Activated CD4-positive, alpha-beta memory T cell treated with anti-CD3 and anti-CD28 coated beads for 36 hours (primary cell): ENCODE measurements at regions not wholly inside any gene's neighbourhood (a gene's known extent, or its start where the extent isn't known, plus 50 kb on each side); places are given as distances from the start of the nearest gene placed in this dataset.
"Not testable (repeated sequence)": the region's sequence is repeated elsewhere in the genome, so short reads cannot be mapped to it uniquely, and the experiment has no call there.

Experiments used
- CTCF ChIA-PET: fragments of 350-600 bp; sonication (Branson Sonifier 250); formaldehyde crosslinking; loops from one replicate; lab custom pipeline; 2021; ENCODE audit warnings: antibody characterized with exemption, inconsistent platforms; lab: Charles Lee
- POLR2A ChIA-PET: fragments of 350-600 bp; sonication (Branson Sonifier 250); formaldehyde crosslinking; loops from one replicate; lab custom pipeline; 2021; ENCODE audit warnings: antibody characterized with exemption; lab: Charles Lee
- DNase-seq: peaks from one replicate; pipeline ENCODE4 v3.0.0-alpha.2; 2020
- H3K27ac Mint-ChIP-seq: one replicate; pipeline ENCODE4 v1.8.0; 2021; ENCODE audit warnings: mixed read lengths
- H3K27me3 Mint-ChIP-seq: one replicate; pipeline ENCODE4 v1.8.0; 2021; ENCODE audit warnings: mixed read lengths
- H3K36me3 Mint-ChIP-seq: one replicate; pipeline ENCODE4 v1.8.0; 2021; ENCODE audit warnings: mixed read lengths
- H3K4me1 Mint-ChIP-seq: one replicate; pipeline ENCODE4 v1.8.0; 2021; ENCODE audit warnings: low read depth, mixed read lengths
- H3K4me3 Mint-ChIP-seq: one replicate; pipeline ENCODE4 v1.8.0; 2021; ENCODE audit warnings: mild to moderate bottlenecking, mixed read lengths
- H3K9me3 Mint-ChIP-seq: one replicate; pipeline ENCODE4 v1.8.0; 2021; ENCODE audit warnings: mixed read lengths
- intact Hi-C: fragments of 100-400 bp; cut with micrococcal nuclease; formaldehyde crosslinking; loops from one replicate; pipeline ENCODE4 v1.15.1; 2023

- POLR2A ChIA-PET, result no interaction called here
- no peaks in the 10 kb centered on the region for H3K9me3 Mint-ChIP-seq
- H3K27ac Mint-ChIP-seq, result no peak overlapping the region
- DNase-seq, result no peak
- CTCF ChIA-PET, result no interaction called here
- no peaks in the 10 kb centered on the region for H3K36me3 Mint-ChIP-seq
- H3K4me1 Mint-ChIP-seq, result peaks cover 10% of the 10 kb centered on the region
- intact Hi-C loops, result no loop called here
- no peak overlapping the region for H3K4me3 Mint-ChIP-seq
- no peaks in the 10 kb centered on the region for H3K27me3 Mint-ChIP-seq
Measured at GRCh38 chr10:4280461-4281189, 495.6 kb upstream of the KLF6 start.

GRCh38 chr10:4279655-4280054 is 494.6 kb upstream of the KLF6 start:
- no peak overlapping the region for H3K27ac Mint-ChIP-seq

GRCh38 chr10:4278186-4278585 is 493.2 kb upstream of the KLF6 start:
- Mint-ChIP-seq H3K4me3 (no peak overlapping the region), H3K36me3 (no peaks in the 10 kb centered on the region), H3K4me1 (no peaks in the 10 kb centered on the region), H3K27ac (no peak overlapping the region), H3K9me3 (no peaks in the 10 kb centered on the region), H3K27me3 (no peaks in the 10 kb centered on the region)
- intact Hi-C loops, result no loop called here
- CTCF ChIA-PET, result no interaction called here
- DNase-seq, result no peak
- POLR2A ChIA-PET, result no interaction called here

More at GRCh38 chr10:4279655-4280054, 494.6 kb upstream of the KLF6 start:
- no peaks in the 10 kb centered on the region for H3K9me3 Mint-ChIP-seq
- DNase-seq, result no peak
- peaks cover 3% of the 10 kb centered on the region for H3K4me1 Mint-ChIP-seq
- no peaks in the 10 kb centered on the region for H3K27me3 Mint-ChIP-seq
- POLR2A ChIA-PET, result no interaction called here
- intact Hi-C loops, result no loop called here
- CTCF ChIA-PET, result no interaction called here
- no peaks in the 10 kb centered on the region for H3K36me3 Mint-ChIP-seq
- no peak overlapping the region for H3K4me3 Mint-ChIP-seq

DNA sequence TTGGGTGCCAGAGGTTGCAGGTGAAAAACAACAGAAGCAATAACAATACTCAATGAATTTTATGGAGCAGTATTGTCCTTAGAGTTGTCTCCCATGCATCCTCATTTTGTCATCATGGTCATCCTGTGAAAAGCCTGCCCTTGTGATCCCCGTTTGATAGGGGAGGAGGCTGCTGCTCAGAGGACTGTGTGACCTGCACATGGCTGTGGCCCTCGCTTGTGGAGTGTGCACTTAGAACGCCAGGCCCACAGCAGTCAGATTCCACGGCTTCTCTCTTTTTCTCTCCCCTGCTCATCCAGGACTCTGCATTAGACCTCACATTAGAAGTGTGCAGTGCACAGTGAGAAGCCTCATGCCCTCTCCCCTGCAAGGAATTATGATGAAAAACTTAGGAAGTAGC is 491.1 kb upstream of the KLF6 start:
- Mint-ChIP-seq H3K4me1 (no peaks in the 10 kb centered on the region), H3K27me3 (peaks cover 1% of the 10 kb centered on the region), H3K36me3 (no peaks in the 10 kb centered on the region), H3K27ac (no peak overlapping the region), H3K4me3 (no peak overlapping the region), H3K9me3 (no peaks in the 10 kb centered on the region)
- intact Hi-C loops, result no loop called here
- ChIA-PET POLR2A (no interaction called here), CTCF (no interaction called here)
- DNase-seq, result no peak

DNA sequence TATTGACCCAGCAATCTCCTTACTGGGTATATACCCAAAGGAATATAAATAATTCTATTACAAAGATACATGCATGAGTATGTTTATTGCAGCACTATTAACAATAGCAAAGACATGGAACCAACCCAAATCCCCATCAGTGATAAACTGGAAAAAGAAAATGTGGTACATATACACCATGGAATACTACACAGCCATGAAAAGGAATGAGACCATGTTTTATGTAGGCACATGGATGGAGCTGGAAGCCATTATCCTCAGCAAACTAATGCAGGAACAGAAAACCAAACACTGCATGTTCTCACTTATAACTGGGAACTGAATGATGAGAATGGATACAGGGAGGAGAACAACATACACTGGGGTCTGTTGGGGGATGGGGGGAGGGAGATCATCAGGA is 489.7 kb upstream of the KLF6 start:
- H3K36me3 Mint-ChIP-seq, H3K4me1 Mint-ChIP-seq, CTCF ChIA-PET, intact Hi-C loops, H3K4me3 Mint-ChIP-seq, POLR2A ChIA-PET, H3K27ac Mint-ChIP-seq, DNase-seq, H3K27me3 Mint-ChIP-seq, H3K9me3 Mint-ChIP-seq: not testable (repeated sequence)

GRCh38 chr10:4271193-4271592 is 486.2 kb upstream of the KLF6 start:
- intact Hi-C loops, result no loop called here
- H3K36me3 Mint-ChIP-seq, result no peaks in the 10 kb centered on the region
- peaks cover 8% of the 10 kb centered on the region for H3K4me1 Mint-ChIP-seq
- CTCF ChIA-PET, result no interaction called here
- POLR2A ChIA-PET, result no interaction called here
- H3K9me3 Mint-ChIP-seq, result no peaks in the 10 kb centered on the region
- DNase-seq, result no peak
- no peak overlapping the region for H3K27ac Mint-ChIP-seq
- no peak overlapping the region for H3K4me3 Mint-ChIP-seq
- H3K27me3 Mint-ChIP-seq, result peaks cover 3% of the 10 kb centered on the region

DNA sequence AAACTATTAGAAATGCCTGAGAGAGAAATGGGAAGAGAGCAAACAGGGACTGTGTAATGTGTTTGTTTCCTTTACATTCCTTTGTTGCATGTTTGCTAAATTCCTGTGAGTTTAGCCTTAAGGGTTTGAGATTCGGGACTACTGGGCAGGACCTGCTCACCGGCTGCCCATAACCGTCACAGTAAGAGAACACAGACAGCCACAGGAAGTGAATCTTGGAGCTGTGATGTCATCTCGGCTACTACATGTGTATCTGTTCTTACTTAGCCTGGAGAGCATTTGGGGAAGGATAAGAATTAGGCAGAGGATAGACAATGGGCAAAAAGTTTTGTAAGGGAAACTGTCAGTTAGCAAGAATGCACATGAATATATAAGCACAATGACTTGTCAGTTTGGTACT is 485.1 kb upstream of the KLF6 start:
- H3K27ac Mint-ChIP-seq, result no peak overlapping the region
- DNase-seq, result no peak
- no peaks in the 10 kb centered on the region for H3K9me3 Mint-ChIP-seq
- H3K27me3 Mint-ChIP-seq, result peaks cover 3% of the 10 kb centered on the region
- H3K4me3 Mint-ChIP-seq, result no peak overlapping the region
- H3K4me1 Mint-ChIP-seq, result peaks cover 15% of the 10 kb centered on the region
- intact Hi-C loops, result no loop called here
- no peaks in the 10 kb centered on the region for H3K36me3 Mint-ChIP-seq
- POLR2A ChIA-PET, result no interaction called here
- CTCF ChIA-PET, result no interaction called here

- DNase-seq, POLR2A ChIA-PET, H3K4me3 Mint-ChIP-seq, H3K27me3 Mint-ChIP-seq, CTCF ChIA-PET, H3K9me3 Mint-ChIP-seq, H3K36me3 Mint-ChIP-seq, intact Hi-C loops, H3K27ac Mint-ChIP-seq: not testable (repeated sequence)
- H3K4me1 Mint-ChIP-seq, result peaks cover 15% of the 10 kb centered on the region
Measured at GRCh38 chr10:4268490-4268889, 483.5 kb upstream of the KLF6 start.

DNA sequence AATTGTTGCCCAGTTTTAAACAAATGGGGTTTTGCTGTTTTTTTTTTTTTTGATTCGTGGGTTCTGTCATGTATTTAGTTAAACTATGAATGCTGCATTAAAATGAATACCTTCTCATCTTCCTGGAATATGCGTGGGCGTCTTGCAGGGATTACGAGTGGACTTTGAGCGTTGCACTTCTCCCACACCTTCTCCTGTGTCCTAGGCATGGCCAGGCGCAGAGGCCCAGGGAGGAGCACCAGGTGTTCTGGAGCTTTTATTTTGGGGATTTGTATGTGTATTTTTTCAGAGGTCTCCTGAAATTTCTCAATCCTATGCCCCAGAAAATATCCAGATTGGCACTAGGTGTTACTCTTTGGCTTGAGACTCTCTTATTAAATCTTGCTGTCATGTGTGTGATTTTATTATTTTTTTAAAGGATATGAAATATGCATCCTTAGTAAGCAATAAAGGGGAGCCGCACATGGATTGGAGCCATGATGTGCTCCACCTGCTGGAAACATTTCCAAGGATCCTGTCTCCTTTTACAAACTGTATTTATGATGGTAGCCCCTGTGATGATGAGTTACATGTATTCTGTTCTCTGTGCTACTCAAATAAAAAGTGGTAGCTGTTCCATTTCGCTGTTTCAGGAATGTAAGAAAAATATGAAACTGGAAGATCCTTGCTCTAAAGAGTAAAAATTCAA is 482.2 kb upstream of the KLF6 start:
- H3K9me3 Mint-ChIP-seq, result no peaks in the 10 kb centered on the region

GRCh38 chr10:4266416-4267085 is 481.5 kb upstream of the KLF6 start:
- Mint-ChIP-seq H3K4me3 (no peak overlapping the region), H3K27me3 (peaks cover 3% of the 10 kb centered on the region), H3K27ac (no peak overlapping the region), H3K4me1 (peaks cover 15% of the 10 kb centered on the region), H3K36me3 (no peaks in the 10 kb centered on the region), H3K9me3 (no peaks in the 10 kb centered on the region)
- intact Hi-C loops, result no loop called here
- POLR2A ChIA-PET, result no interaction called here
- CTCF ChIA-PET, result interaction anchor here (0.5 kb wide), 1 partner anchor 540 kb away, joined by 3 read pairs; no protein-coding TSS in a partner anchor
- no peak for DNase-seq

More for the DNA sequence above, 482.2 kb upstream of the KLF6 start:
- ChIA-PET CTCF (no interaction called here), POLR2A (no interaction called here)
- Mint-ChIP-seq H3K36me3 (no peaks in the 10 kb centered on the region), H3K27ac (no peak overlapping the region), H3K4me1 (peaks cover 15% of the 10 kb centered on the region), H3K4me3 (no peak overlapping the region), H3K27me3 (peaks cover 3% of the 10 kb centered on the region)
- intact Hi-C loops, result no loop called here
- no peak for DNase-seq

DNA sequence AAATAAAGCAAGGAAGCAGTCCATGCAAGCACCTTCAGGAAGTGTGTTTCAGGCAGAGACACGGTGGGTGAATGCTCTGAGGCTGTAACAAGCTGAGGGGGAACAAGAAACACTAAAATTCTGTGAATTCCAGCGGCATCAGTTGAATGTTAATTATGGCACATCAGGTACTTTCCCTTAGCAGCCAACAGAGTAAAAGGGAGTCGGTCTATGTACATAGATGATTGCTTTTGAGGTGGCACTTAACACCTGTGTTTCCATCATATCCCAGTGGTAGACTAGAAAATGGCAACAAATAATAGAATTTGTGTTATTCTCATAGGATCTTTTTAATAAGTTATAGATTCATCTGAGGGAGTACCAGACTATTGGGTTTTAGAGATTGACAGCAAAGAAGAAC is 481.0 kb upstream of the KLF6 start:
- H3K4me3 Mint-ChIP-seq, result no peak overlapping the region
- intact Hi-C loops, result no loop called here
- ChIA-PET CTCF (interaction anchor here (0.5 kb wide), 1 partner anchor 539 kb away, joined by 3 read pairs; no protein-coding TSS in a partner anchor), POLR2A (no interaction called here)
- peaks cover 15% of the 10 kb centered on the region for H3K4me1 Mint-ChIP-seq
- H3K9me3 Mint-ChIP-seq, result no peaks in the 10 kb centered on the region
- H3K36me3 Mint-ChIP-seq, result no peaks in the 10 kb centered on the region
- H3K27me3 Mint-ChIP-seq, result peaks cover 1% of the 10 kb centered on the region
- DNase-seq, result no peak
- no peak overlapping the region for H3K27ac Mint-ChIP-seq

- peaks cover 1% of the 10 kb centered on the region for H3K27me3 Mint-ChIP-seq
- POLR2A ChIA-PET, result no interaction called here
- CTCF ChIA-PET, result no interaction called here
- no peak overlapping the region for H3K4me3 Mint-ChIP-seq
- intact Hi-C loops, result no loop called here
- H3K36me3 Mint-ChIP-seq, result no peaks in the 10 kb centered on the region
- H3K4me1 Mint-ChIP-seq, result peaks cover 14% of the 10 kb centered on the region
- H3K27ac Mint-ChIP-seq, result no peak overlapping the region
- no peak for DNase-seq
- no peaks in the 10 kb centered on the region for H3K9me3 Mint-ChIP-seq
Measured at GRCh38 chr10:4264209-4264865, 479.3 kb upstream of the KLF6 start.
